Liver (tissue), 8 donors: ENCODE measurements at regions not wholly inside any gene's neighbourhood (a gene's known extent, or its start where the extent isn't known, plus 50 kb on each side); places are given as distances from the start of the nearest gene placed in this dataset.

ENCODE experiments used
- DNase-seq: peaks from one replicate; pipeline ENCODE4 v3.0.0-alpha.2; 2017; ENCODE audit warnings: low spot score
- H3K27ac ChIP-seq, 2 donors: one replicate each; pipeline ENCODE4 v1.7.0; 2013; ENCODE audit warnings: inconsistent platforms in 2 of 2, low read length in 2 of 2, control low read depth in 1 of 2, low read depth in 1 of 2, mild to moderate bottlenecking in 1 of 2
- H3K27me3 ChIP-seq, 4 donors: one replicate each; pipeline versions ENCODE4 v1.6.1 to v1.7.0; 2013; ENCODE audit warnings: low read length in 3 of 4, inconsistent platforms in 1 of 4, mild to moderate bottlenecking in 1 of 4, moderate library complexity in 1 of 4; ENCODE audit not compliant: control insufficient read depth in 4 of 4, insufficient read depth in 4 of 4
- H3K36me3 ChIP-seq, 4 donors: one replicate each; pipeline versions ENCODE4 v1.6.1 to v1.7.0; 2013; ENCODE audit warnings: low read length in 3 of 4, mild to moderate bottlenecking in 3 of 4, low read depth in 1 of 4, moderate library complexity in 1 of 4; ENCODE audit not compliant: control insufficient read depth in 4 of 4, insufficient read depth in 3 of 4
- H3K4me1 ChIP-seq, 4 donors: one replicate each; pipeline versions ENCODE4 v1.6.1 to v1.7.0; 2013; ENCODE audit warnings: low read length in 3 of 4, mild to moderate bottlenecking in 3 of 4, moderate library complexity in 1 of 4; ENCODE audit not compliant: control insufficient read depth in 4 of 4, insufficient read depth in 4 of 4
- H3K4me3 ChIP-seq, 3 donors: one replicate each; pipeline versions ENCODE4 v1.6.1 to v1.7.0; 2013; ENCODE audit warnings: low read length in 3 of 3, control low read depth in 1 of 3, low read depth in 1 of 3, mild to moderate bottlenecking in 1 of 3
- H3K9ac ChIP-seq, 2 donors: one replicate each; pipeline ENCODE4 v1.7.0; 2013; ENCODE audit warnings: low read length in 2 of 2, mild to moderate bottlenecking in 2 of 2, moderate library complexity in 2 of 2, control low read depth in 1 of 2, low read depth in 1 of 2
- H3K9me3 ChIP-seq, 4 donors: one replicate each; pipeline versions ENCODE4 v1.6.1 to v1.7.0; 2013; ENCODE audit warnings: low read length in 3 of 4; ENCODE audit not compliant: control insufficient read depth in 4 of 4
- ATF3 ChIP-seq: IDR thresholded peaks from 2 replicates; pipeline ENCODE4 v1.6.1; 2016; ENCODE audit warnings: antibody characterized with exemption
- CTCF ChIP-seq: fragments of 150-350 bp; IDR thresholded peaks from 2 replicates; pipeline ENCODE4 v1.5.1; 2017; ENCODE audit warnings: improper control_type of control experiment, low read depth, low read length; ENCODE audit not compliant: missing input control
- EGR1 ChIP-seq, 2 donors: IDR thresholded peaks; 2 replicates each; pipeline ENCODE4 v1.6.1; 2016 to 2018; ENCODE audit warnings: antibody characterized with exemption in 2 of 2, low read depth in 2 of 2
- FOXA1 ChIP-seq: IDR thresholded peaks from 2 replicates; pipeline ENCODE4 v1.6.1; 2016; ENCODE audit warnings: antibody characterized with exemption
- FOXA2 ChIP-seq: IDR thresholded peaks from 2 replicates; pipeline ENCODE4 v1.6.1; 2016; ENCODE audit warnings: antibody characterized with exemption
- GABPA ChIP-seq, 2 donors: IDR thresholded peaks in 1 of 2; conservative IDR thresholded peaks in 1 of 2; 2 replicates each; pipeline ENCODE4 v1.6.1; 2016; ENCODE audit warnings: antibody characterized with exemption in 2 of 2, mild to moderate bottlenecking in 1 of 2, moderate library complexity in 1 of 2
- HNF4A ChIP-seq, 2 donors: conservative IDR thresholded peaks; 2 replicates each; pipeline ENCODE4 v1.6.1; 2016; ENCODE audit warnings: antibody characterized with exemption in 2 of 2, mild to moderate bottlenecking in 2 of 2
- HNF4G ChIP-seq: IDR thresholded peaks from 2 replicates; pipeline ENCODE4 v1.6.1; 2016; ENCODE audit warnings: antibody characterized with exemption
- JUND ChIP-seq, 2 donors: IDR thresholded peaks; 2 replicates each; pipeline ENCODE4 v1.6.1; 2016; ENCODE audit warnings: antibody characterized with exemption in 2 of 2
- MAX ChIP-seq: IDR thresholded peaks from 2 replicates; pipeline ENCODE4 v1.6.1; 2016; ENCODE audit warnings: antibody characterized with exemption
- NR2F2 ChIP-seq: IDR thresholded peaks from 2 replicates; pipeline ENCODE4 v1.6.1; 2016; ENCODE audit warnings: antibody characterized with exemption
- RAD21 ChIP-seq, 2 donors: IDR thresholded peaks; 2 replicates each; pipeline ENCODE4 v1.6.1; 2016; ENCODE audit warnings: antibody characterized with exemption in 2 of 2, mild to moderate bottlenecking in 2 of 2
- REST ChIP-seq: IDR thresholded peaks from 2 replicates; pipeline ENCODE4 v1.6.1; 2016; ENCODE audit warnings: antibody characterized with exemption, mild to moderate bottlenecking
- RXRA ChIP-seq, 2 donors: IDR thresholded peaks; 2 replicates each; pipeline ENCODE4 v1.6.1; 2017 to 2018; ENCODE audit warnings: antibody characterized with exemption in 2 of 2, mild to moderate bottlenecking in 1 of 2
- SP1 ChIP-seq: IDR thresholded peaks from 2 replicates; pipeline ENCODE4 v1.6.1; 2018; ENCODE audit warnings: antibody characterized with exemption, mild to moderate bottlenecking
- TAF1 ChIP-seq: conservative IDR thresholded peaks from 2 replicates; pipeline ENCODE4 v1.6.1; 2016; ENCODE audit warnings: antibody characterized with exemption, mild to moderate bottlenecking
- YY1 ChIP-seq: IDR thresholded peaks from 2 replicates; pipeline ENCODE4 v1.6.1; 2016; ENCODE audit warnings: antibody characterized with exemption, mild to moderate bottlenecking
- ZBTB33 ChIP-seq: IDR thresholded peaks from 2 replicates; pipeline ENCODE4 v1.6.1; 2016; ENCODE audit warnings: antibody characterized with exemption
- WGBS: extraction: QIAGEN DNeasy Blood & Tissue Kit; methylation state at CpG from one replicate; pipeline ENCODE4 v1.1.7; 2013; 5-methylcytosine and 5-hydroxymethylcytosine counted together
- donor health status: healthy.
- donor health status: healthy.
- donor health status: healthy.
- donor health status: healthy.
- donor health status: healthy.

GRCh38 chr7:94092980-94093379 is 88.8 kb upstream of the BET1 start:
- Histone ChIP-seq H3K9me3 (no peaks in the 10 kb centered on the region), H3K36me3 (no peaks in the 10 kb centered on the region), H3K9ac (no peak overlapping the region), H3K4me3 (no peak overlapping the region), H3K27ac (no peak overlapping the region), H3K27me3 (peaks cover 0 to 3% (median 0%) of the 10 kb centered on the region in 4 donors), H3K4me1 (peaks cover 0 to 3% (median 0%) of the 10 kb centered on the region in 4 donors)
- TF ChIP-seq SP1 = no peak
- no peak for TF ChIP-seq TAF1
- TF ChIP-seq ZBTB33 = no peak
- TF ChIP-seq CTCF = no peak
- TF ChIP-seq EGR1 (IDR thresholded peaks at IDR 0.05; ENCODE audit: low read depth in 2 of 2) = no peak
- TF ChIP-seq JUND (IDR thresholded peaks at IDR 0.05) = no peak
- no peak for TF ChIP-seq RAD21 (IDR thresholded peaks at IDR 0.05)
- TF ChIP-seq HNF4A (conservative IDR thresholded peaks at IDR 0.05) = no peak
- no peak for TF ChIP-seq REST
- TF ChIP-seq NR2F2 = no peak
- TF ChIP-seq GABPA (IDR thresholded peaks at IDR 0.05 in 1 of 2, conservative IDR thresholded peaks at IDR 0.05 in 1 of 2) = no peak
- no peak for TF ChIP-seq YY1
- TF ChIP-seq ATF3 = no peak
- TF ChIP-seq RXRA (IDR thresholded peaks at IDR 0.05) = no peak
- TF ChIP-seq MAX = no peak
- 61% methylated on average over 1 of the region's 1 CpG for WGBS
- DNase-seq = no peak

- H3K27ac ChIP-seq = no peak overlapping the region
- DNase-seq = no peak
- WGBS = 80% methylated on average over 1 of the region's 1 CpG
- TF ChIP-seq HNF4G (no peak), GABPA (IDR thresholded peaks at IDR 0.05 in 1 of 2, conservative IDR thresholded peaks at IDR 0.05 in 1 of 2) (no peak), HNF4A (conservative IDR thresholded peaks at IDR 0.05) (no peak), RXRA (IDR thresholded peaks at IDR 0.05) (no peak), TAF1 (no peak), MAX (no peak), CTCF (no peak), YY1 (no peak), NR2F2 (no peak), RAD21 (IDR thresholded peaks at IDR 0.05) (no peak), ATF3 (no peak), JUND (IDR thresholded peaks at IDR 0.05) (no peak), SP1 (no peak), EGR1 (IDR thresholded peaks at IDR 0.05; ENCODE audit: low read depth in 2 of 2) (no peak), ZBTB33 (no peak), FOXA1 (no peak), FOXA2 (no peak)
Observed at GRCh38 chr7:94094298-94094697, 90.1 kb upstream of the BET1 start.

More at GRCh38 chr7:94094298-94094697, 90.1 kb upstream of the BET1 start:
- Histone ChIP-seq H3K4me1 (no peaks in the 10 kb centered on the region), H3K36me3 (no peaks in the 10 kb centered on the region), H3K27me3 (peaks cover 0 to 2% (median 0%) of the 10 kb centered on the region in 4 donors), H3K9ac (no peak overlapping the region), H3K9me3 (no peaks in the 10 kb centered on the region), H3K4me3 (no peak overlapping the region)
